ENCODE measurements at regions not wholly inside any gene's neighbourhood (a gene's known extent, or its start where the extent isn't known, plus 50 kb on each side); places are given as distances from the start of the nearest gene placed in this dataset.

DNA sequence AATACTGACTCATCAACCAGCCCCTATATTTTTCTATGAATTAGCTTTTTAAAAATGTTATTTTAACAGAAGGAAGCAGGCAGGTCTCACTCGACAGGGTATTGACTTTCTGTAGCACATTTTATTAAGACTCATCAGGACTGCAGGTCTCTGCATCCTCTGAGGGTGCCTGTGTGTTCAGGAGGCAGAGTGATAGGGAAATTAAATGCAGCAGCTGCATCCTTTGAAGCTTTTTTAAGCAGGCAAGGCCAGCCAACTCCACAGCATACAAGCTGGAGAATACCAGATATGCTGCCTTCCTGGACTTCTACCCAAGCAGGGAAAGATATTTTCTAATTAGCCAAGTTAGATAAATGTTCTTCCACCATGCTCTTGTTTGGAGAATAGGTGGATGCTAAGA, 124.9 kb downstream of the WSCD1 start:
- no peak overlapping the region for H3K4me3 ChIP-seq (ENCODE audit: low read length)
- H3K27me3 ChIP-seq (ENCODE audit: control insufficient read depth, insufficient read depth, low read length) = no peaks in the 10 kb centered on the region
- no peak overlapping the region for H3K27ac ChIP-seq (ENCODE audit: low read length)
- no peaks in the 10 kb centered on the region for H3K4me1 ChIP-seq (ENCODE audit: control insufficient read depth, insufficient read depth, low read length)
- WGBS (ENCODE audit: insufficient coverage, low lambda C conversion rate) = no CpG with 5 or more reads among the region's 1 CpG
- no peak for DNase-seq
- H3K9me3 ChIP-seq (ENCODE audit: control insufficient read depth, low read depth, low read length) = peaks cover 5% of the 10 kb centered on the region
- no peaks in the 10 kb centered on the region for H3K36me3 ChIP-seq (ENCODE audit: control insufficient read depth, insufficient read depth, low read length)

DNA sequence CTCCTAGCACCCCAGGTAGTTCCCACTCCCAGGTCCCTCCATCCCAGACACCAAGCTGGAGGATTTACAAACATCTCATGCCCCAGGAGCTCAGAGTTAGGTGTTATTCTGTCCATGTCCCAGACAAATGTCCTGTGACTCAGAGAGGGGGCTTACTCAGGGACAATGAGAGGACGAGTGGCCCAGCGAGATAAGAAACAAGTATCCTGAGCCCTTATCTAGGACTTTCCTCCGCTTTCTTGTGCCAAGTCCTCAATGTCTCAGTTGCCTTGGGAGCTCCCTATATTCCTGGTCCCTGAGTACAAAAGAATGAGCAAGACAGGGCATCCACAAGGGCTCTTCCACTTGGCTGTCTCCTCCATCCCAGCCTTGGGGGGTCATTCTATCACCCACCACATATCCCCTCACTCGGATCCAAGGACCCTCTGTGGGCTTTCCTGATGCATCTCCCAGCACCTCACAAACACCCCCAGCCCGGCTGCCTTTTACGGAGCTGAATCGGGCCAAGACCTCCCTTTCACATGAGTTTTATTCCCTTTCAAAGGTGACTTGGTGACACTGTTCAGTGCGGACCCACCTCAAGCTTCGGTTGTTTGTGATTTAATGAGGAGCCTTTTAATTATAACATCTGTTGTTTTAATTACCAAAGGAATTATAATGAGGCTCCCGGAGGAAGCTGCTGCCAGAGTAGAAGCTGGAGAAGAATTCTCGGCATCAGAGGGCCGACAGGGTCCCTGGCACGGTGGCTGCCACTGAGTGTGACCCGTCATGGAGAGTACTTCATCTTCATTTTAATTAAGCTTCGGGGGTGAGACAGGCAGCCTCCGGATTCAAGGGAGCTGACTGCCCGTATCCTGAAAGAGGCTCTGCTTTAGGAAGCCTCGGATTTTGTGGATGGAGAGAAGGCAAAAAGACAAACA, 121.5 kb downstream of the WSCD1 start:
- DNase-seq = no peak
- WGBS (ENCODE audit: insufficient coverage, low lambda C conversion rate) = no CpG with 5 or more reads among the region's 18 CpGs

DNA sequence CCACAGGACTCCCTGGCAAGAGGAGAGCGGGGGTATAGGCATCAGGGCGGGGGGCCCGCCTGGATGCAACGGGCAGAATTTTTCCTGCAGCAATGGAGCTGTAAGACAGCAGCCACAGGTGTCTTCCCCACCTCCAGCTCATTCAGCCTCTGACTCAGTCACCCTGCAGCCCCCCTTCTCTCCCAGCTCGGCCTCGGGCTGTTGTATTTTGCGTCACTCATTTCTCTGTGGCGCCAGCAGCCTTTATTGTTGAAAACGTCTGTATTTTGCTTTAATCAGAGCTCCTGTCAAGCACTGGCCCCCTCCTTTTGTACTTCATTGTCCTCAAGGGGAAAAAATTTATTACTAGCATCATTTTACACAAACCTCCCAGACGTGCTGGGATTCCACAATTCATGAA, 117.7 kb downstream of the WSCD1 start:
- Histone ChIP-seq H3K27ac (ENCODE audit: low read length) (no peak overlapping the region), H3K36me3 (ENCODE audit: control insufficient read depth, insufficient read depth, low read length) (no peaks in the 10 kb centered on the region), H3K4me1 (ENCODE audit: control insufficient read depth, insufficient read depth, low read length) (no peaks in the 10 kb centered on the region), H3K9me3 (ENCODE audit: control insufficient read depth, low read depth, low read length) (no peaks in the 10 kb centered on the region), H3K4me3 (ENCODE audit: low read length) (no peak overlapping the region), H3K27me3 (ENCODE audit: control insufficient read depth, insufficient read depth, low read length) (no peaks in the 10 kb centered on the region)
- 23% methylated on average over 4 of the region's 10 CpGs for WGBS (ENCODE audit: insufficient coverage, low lambda C conversion rate)
- no peak for DNase-seq

More for the DNA sequence above, 121.5 kb downstream of the WSCD1 start:
- Histone ChIP-seq H3K36me3 (ENCODE audit: control insufficient read depth, insufficient read depth, low read length) (no peaks in the 10 kb centered on the region), H3K4me1 (ENCODE audit: control insufficient read depth, insufficient read depth, low read length) (no peaks in the 10 kb centered on the region), H3K27me3 (ENCODE audit: control insufficient read depth, insufficient read depth, low read length) (no peaks in the 10 kb centered on the region), H3K9me3 (ENCODE audit: control insufficient read depth, low read depth, low read length) (peaks cover 5% of the 10 kb centered on the region), H3K27ac (ENCODE audit: low read length) (no peak overlapping the region), H3K4me3 (ENCODE audit: low read length) (no peak overlapping the region)

DNA sequence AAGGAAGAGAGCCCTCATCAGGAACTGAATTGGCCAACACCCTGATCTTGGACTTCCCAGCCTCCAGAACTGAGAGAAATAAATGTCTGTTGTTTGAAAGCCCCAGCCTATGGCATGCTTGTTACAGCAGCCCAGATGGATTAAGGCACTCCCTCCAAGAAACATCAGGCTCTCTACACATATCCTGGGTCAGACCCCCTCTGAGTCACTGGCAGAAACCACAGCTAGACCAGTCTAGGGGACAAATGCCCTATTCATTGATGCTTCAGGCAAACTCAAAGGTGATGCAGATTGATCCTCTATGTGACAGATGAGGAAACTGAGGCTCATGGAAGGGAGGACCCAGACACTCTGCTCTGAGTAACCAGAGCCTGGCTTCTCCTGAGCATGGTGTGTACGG, 116.8 kb downstream of the WSCD1 start:
- H3K27ac ChIP-seq (ENCODE audit: low read length) = no peak overlapping the region
- H3K4me1 ChIP-seq (ENCODE audit: control insufficient read depth, insufficient read depth, low read length) = no peaks in the 10 kb centered on the region
- WGBS (ENCODE audit: insufficient coverage, low lambda C conversion rate) = no CpG with 5 or more reads among the region's 1 CpG
- no peaks in the 10 kb centered on the region for H3K27me3 ChIP-seq (ENCODE audit: control insufficient read depth, insufficient read depth, low read length)
- no peaks in the 10 kb centered on the region for H3K36me3 ChIP-seq (ENCODE audit: control insufficient read depth, insufficient read depth, low read length)
- no peaks in the 10 kb centered on the region for H3K9me3 ChIP-seq (ENCODE audit: control insufficient read depth, low read depth, low read length)
- H3K4me3 ChIP-seq (ENCODE audit: low read length) = no peak overlapping the region
- no peak for DNase-seq

DNA sequence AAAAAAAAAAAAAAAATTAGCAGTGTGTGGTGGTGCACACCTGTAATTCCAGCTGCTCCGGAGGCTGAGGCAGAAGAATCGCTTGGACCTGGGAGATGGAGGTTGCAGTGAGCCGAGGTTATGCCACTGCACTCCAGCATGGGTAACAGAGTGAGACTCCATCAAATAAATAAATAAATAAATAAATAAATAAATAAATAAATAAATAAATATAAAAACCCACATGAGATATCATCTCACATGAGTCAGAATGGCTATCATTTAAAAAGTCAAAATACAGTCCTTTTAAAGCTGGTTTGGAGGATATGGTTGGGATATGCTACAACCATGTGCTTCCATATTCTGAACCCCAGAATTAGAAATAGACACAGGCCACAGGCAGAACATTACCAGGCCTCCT, 114.3 kb downstream of the WSCD1 start:
- WGBS (ENCODE audit: insufficient coverage, low lambda C conversion rate) = no CpG with 5 or more reads among the region's 3 CpGs
- no peaks in the 10 kb centered on the region for H3K9me3 ChIP-seq (ENCODE audit: control insufficient read depth, low read depth, low read length)

DNA sequence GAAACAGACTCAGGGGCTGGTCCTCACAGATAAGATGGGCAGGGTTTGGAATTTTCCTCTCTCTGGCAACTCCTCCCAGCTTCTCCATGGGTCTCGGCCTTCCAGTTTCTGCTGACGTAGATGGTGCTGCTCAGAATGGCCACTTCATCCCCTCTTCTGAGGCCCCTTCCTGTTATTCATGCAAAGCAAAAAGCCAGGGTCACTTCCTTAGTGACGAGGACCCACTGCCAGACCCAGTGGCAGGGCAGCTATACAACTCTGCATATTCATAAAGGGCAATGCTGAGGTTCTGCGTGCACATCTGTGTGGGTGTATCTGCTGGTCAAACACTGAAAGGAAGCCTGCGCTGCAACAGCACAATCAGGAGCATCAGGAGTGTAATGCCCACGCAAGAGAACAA, 108.8 kb downstream of the WSCD1 start:
- Histone ChIP-seq H3K36me3 (ENCODE audit: control insufficient read depth, insufficient read depth, low read length) (no peaks in the 10 kb centered on the region), H3K4me1 (ENCODE audit: control insufficient read depth, insufficient read depth, low read length) (no peaks in the 10 kb centered on the region), H3K9me3 (ENCODE audit: control insufficient read depth, low read depth, low read length) (no peaks in the 10 kb centered on the region), H3K27ac (ENCODE audit: low read length) (no peak overlapping the region), H3K4me3 (ENCODE audit: low read length) (no peak overlapping the region), H3K27me3 (ENCODE audit: control insufficient read depth, insufficient read depth, low read length) (no peaks in the 10 kb centered on the region)
- peak; percentile 5 for DNase-seq
- WGBS (ENCODE audit: insufficient coverage, low lambda C conversion rate) = no CpG with 5 or more reads among the region's 6 CpGs

More for the DNA sequence above, 114.3 kb downstream of the WSCD1 start:
- Histone ChIP-seq H3K27ac (ENCODE audit: low read length) (no peak overlapping the region), H3K27me3 (ENCODE audit: control insufficient read depth, insufficient read depth, low read length) (no peaks in the 10 kb centered on the region), H3K4me3 (ENCODE audit: low read length) (no peak overlapping the region), H3K4me1 (ENCODE audit: control insufficient read depth, insufficient read depth, low read length) (no peaks in the 10 kb centered on the region), H3K36me3 (ENCODE audit: control insufficient read depth, insufficient read depth, low read length) (no peaks in the 10 kb centered on the region)
- no peak for DNase-seq

DNA sequence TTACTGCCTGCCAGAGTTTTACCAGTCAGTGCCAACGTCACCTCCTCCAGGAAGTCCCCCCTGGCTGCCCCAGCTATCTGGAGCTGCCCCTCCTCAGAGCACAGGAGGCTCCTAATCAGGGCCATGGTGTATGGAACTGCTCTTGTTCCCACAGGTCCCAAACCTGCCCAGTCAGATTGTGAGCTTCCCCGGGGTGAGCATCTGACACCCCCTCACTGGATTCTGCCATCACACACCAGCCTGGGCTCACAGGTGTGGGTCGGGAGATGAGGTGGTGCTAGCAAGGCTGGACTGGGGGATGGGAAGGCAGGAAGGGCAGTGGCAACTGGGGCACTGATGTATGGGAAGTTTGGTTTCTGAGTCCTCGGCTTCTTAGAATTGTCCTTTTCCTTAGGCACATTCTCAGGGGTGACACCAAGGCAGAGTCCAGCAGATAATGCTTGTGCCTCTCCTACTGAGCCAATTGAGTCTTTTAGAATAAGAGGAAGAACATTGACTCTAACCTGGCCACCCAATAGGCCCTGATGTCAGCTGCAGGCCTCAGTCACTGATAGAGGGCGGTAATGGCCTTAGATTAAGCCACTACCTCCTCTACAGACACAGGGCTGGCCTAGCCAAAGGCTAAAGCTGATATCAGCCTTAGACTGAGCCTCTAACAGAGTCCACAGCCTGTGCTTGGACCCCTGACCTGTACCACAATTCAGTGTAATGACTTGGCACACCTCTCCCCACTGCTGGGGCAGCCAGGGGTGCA, 107.9 kb downstream of the WSCD1 start:
- Histone ChIP-seq H3K4me1 (ENCODE audit: control insufficient read depth, insufficient read depth, low read length) (no peaks in the 10 kb centered on the region), H3K27ac (ENCODE audit: low read length) (no peak overlapping the region), H3K9me3 (ENCODE audit: control insufficient read depth, low read depth, low read length) (no peaks in the 10 kb centered on the region), H3K36me3 (ENCODE audit: control insufficient read depth, insufficient read depth, low read length) (no peaks in the 10 kb centered on the region), H3K4me3 (ENCODE audit: low read length) (no peak overlapping the region), H3K27me3 (ENCODE audit: control insufficient read depth, insufficient read depth, low read length) (no peaks in the 10 kb centered on the region)
- no peak for DNase-seq
- WGBS (ENCODE audit: insufficient coverage, low lambda C conversion rate) = no CpG with 5 or more reads among the region's 5 CpGs

All from large intestine (tissue), 3 donors.